SU-DHL-6 (cell line): ENCODE measurements at regions not wholly inside any gene's neighbourhood (a gene's known extent, or its start where the extent isn't known, plus 50 kb on each side); places are given as distances from the start of the nearest gene placed in this dataset.

Experiments used
- EZH2phosphoT487 ChIP-seq: fragments of 200-600 bp; sonication (generic), shearing (Covaris generic); conservative IDR thresholded peaks from 2 replicates; pipeline ENCODE4 v1.6.1; 2018; ENCODE audit warnings: mild to moderate bottlenecking, antibody characterized with exemption, low read length, moderate library complexity, mixed read lengths
- TF ChIP-seq, protein P1 (sequence below): fragments of 200-600 bp; sonication (generic); IDR thresholded peaks from one replicate; pipeline ENCODE4 v1.5.1; 2017; ENCODE audit warnings: antibody characterized with exemption, mild to moderate bottlenecking, low read length, moderate library complexity; ENCODE audit not compliant: insufficient read depth, poor library complexity, severe bottlenecking

DNA sequence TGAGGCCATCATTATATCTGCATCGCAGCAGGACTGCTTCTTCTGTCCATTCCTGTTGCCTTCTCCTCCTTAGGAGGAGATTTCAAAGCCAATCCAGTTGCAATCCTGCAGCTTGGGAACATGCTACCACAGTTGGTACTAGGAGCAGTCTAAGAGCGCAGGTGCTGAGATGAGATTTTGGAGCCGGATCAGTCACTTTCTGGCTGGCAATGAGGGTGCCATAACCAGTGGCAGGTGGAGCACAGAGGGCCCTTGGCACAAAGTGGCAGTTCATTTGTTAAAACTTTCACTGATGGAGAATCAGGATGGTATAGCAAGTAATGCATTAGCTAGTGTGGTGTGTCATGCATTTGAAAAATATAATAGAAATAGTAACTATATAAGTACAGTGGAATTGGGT lies 173.7 kb upstream of the ATP5MC3 start:
- TF ChIP-seq, protein P1, sequence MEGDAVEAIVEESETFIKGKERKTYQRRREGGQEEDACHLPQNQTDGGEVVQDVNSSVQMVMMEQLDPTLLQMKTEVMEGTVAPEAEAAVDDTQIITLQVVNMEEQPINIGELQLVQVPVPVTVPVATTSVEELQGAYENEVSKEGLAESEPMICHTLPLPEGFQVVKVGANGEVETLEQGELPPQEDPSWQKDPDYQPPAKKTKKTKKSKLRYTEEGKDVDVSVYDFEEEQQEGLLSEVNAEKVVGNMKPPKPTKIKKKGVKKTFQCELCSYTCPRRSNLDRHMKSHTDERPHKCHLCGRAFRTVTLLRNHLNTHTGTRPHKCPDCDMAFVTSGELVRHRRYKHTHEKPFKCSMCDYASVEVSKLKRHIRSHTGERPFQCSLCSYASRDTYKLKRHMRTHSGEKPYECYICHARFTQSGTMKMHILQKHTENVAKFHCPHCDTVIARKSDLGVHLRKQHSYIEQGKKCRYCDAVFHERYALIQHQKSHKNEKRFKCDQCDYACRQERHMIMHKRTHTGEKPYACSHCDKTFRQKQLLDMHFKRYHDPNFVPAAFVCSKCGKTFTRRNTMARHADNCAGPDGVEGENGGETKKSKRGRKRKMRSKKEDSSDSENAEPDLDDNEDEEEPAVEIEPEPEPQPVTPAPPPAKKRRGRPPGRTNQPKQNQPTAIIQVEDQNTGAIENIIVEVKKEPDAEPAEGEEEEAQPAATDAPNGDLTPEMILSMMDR: no peak
- no peak for TF ChIP-seq EZH2phosphoT487
